ENCODE measurements at regions not wholly inside any gene's neighbourhood (a gene's known extent, or its start where the extent isn't known, plus 50 kb on each side); places are given as distances from the start of the nearest gene placed in this dataset.
"Not testable (repeated sequence)": the region's sequence is repeated elsewhere in the genome, so short reads cannot be mapped to it uniquely, and the experiment has no call there.

DNA sequence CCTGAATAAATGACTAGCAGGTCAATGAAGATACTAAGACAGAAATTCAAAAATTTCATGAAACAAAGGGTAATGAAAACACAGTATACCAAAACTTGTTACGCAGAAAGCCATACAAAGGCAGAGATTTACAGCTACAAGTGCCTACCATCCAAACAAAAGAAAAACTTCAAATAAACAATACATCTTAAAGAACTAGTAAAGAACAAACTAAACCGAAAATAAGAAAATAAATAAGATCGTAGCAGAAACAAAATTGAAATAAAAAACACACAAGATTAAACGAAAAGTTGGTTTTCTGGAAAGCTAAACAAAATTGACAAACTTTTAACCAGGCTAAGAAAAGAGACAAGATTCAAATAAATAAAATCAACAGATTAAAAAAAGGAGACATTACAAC is 51.5 kb downstream of the VPREB1 start:
- H3K36me3 ChIP-seq; DNase-seq; H3K27me3 ChIP-seq; FAIRE-seq; H3K4me1 ChIP-seq; H3K4me3 ChIP-seq; ATAC-seq; H3K9me3 ChIP-seq; H3K27ac ChIP-seq; intact Hi-C loops (cut with DNase I): not testable (repeated sequence)
- 71 to 74% methylated on average over 4 of the region's 4 CpGs for WGBS, 2 donors

- H3K4me1 ChIP-seq; H3K27me3 ChIP-seq; H3K36me3 ChIP-seq; H3K9me3 ChIP-seq; FAIRE-seq; intact Hi-C loops (cut with DNase I): not testable (repeated sequence)
- peak overlapping the region in 3 of 4 donors; percentile 53 to 63 (median 55) for H3K27ac ChIP-seq
- DNase-seq (peak in 1 of 6 donors; percentile 59), ATAC-seq (peak in 2 of 4 donors; percentile 17 to 36)
- H3K4me3 ChIP-seq: peak overlapping the region; percentile 64 to 89 (median 72)
- WGBS, 2 donors: 0 to 2% methylated on average over 16 to 28 of the region's 28 CpGs
Observed at GRCh38 chr22:22297159-22297793, 52.7 kb downstream of the VPREB1 start.

DNA sequence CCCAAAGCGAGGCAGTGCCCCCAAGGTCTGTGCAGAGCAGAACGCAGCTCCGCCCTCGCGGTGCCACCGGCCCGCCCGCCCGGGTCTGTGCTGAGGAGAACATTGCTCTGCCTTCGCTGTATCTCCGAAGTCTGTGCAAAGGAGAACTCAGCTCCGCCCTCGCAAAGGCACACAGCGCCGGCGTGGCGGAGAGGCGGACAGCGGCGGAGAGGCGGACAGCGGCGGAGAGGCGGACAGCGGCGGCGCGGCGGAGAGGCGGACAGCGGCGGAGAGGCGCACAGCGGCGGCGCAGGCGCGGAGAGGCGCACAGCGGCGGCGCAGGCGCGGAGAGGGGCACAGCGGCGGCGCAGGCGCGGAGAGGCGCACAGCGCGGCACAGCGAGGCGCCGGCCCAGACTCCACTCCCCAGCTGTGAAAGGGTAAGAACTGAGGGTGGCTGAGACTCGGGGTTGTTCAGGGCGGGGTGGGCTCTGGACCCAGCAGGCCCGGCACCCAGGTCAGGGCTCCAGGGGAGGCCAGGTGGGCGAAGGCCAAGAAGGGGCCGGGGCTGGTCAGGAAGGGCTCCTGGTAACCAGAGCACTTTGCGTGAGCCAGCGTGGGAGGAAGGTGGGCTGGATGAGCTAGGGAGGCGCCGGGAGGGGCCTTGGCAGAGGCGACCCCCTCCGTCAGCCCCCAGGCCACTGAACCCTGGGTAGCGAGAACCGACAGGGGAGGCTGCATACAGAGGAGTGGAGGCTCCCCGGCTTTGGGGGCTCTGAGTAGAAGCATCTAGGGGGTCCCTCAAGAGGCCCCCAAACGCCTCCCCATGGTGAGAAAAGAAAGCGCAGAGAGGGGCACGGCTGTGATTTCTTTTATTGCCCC is 53.4 kb downstream of the VPREB1 start:
- intact Hi-C loops (cut with DNase I); H3K9me3 ChIP-seq; H3K36me3 ChIP-seq; H3K4me1 ChIP-seq; FAIRE-seq; H3K27me3 ChIP-seq: not testable (repeated sequence)
- peak; percentile 47 to 89 (median 78) for DNase-seq
- WGBS, 2 donors: 1 to 3% methylated on average over 45 to 72 of the region's 72 CpGs
- Histone ChIP-seq H3K4me3 (peak overlapping the region; percentile 64 to 89 (median 72)), H3K27ac (peak overlapping the region; percentile 48 to 63 (median 54))
- peak; percentile 99 to 100 (median 100) for ATAC-seq

DNA sequence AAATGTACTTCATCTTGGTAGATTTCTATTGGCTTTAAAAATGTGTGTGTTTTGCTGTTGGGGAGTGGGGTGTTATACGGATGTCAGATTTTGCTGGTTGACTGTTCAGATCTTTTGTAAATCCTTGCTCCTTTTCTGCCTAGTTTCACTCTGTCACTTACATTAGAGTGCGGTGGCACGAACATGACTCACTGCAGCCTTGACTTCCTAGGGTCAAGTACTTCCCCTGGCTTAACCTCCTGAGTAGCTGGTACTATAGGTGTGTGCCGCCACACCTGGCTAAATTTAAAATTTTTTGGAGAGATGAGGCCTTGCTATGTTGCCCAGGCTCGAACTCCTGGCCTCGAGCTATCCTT is 54.0 kb downstream of the VPREB1 start:
- Histone ChIP-seq H3K4me3 (peak overlapping the region; percentile 64 to 89 (median 72)), H3K27ac (peak overlapping the region in 2 of 4 donors; percentile 48 to 63)
- H3K36me3 ChIP-seq; H3K27me3 ChIP-seq; H3K4me1 ChIP-seq; FAIRE-seq; H3K9me3 ChIP-seq; intact Hi-C loops (cut with DNase I); DNase-seq: not testable (repeated sequence)
- peak in 1 of 4 donors; percentile 35 for ATAC-seq
- 0 to 14% methylated on average over 2 to 6 of the region's 6 CpGs for WGBS, 2 donors

GRCh38 chr22:22300511-22300910 is 55.9 kb downstream of the VPREB1 start:
- H3K4me3 ChIP-seq; H3K27me3 ChIP-seq; H3K27ac ChIP-seq; H3K4me1 ChIP-seq; H3K36me3 ChIP-seq; ATAC-seq; FAIRE-seq; DNase-seq; intact Hi-C loops (cut with DNase I); H3K9me3 ChIP-seq: not testable (repeated sequence)
- 94% methylated on average over 5 of the region's 5 CpGs for WGBS, 2 donors

DNA sequence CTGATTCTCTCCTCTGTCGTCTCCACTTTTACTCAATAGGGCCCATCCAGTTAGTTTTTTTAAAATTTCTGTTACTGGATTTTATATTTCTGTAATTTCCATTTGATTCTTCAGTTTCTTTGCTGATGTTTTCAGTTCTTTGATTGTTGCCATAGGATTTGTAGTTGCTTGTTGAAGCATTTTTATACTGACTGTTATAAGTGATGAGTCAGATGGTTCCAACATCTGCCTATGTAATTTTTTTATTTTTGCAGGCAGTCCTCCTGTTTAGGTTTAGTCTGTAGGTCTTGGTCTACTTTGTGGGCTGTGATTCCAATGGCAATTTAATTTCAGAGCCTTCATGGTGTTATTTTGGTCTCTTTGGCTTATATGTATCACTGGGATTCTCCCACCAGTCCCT is 56.4 kb downstream of the VPREB1 start:
- intact Hi-C loops (cut with DNase I); H3K27ac ChIP-seq; H3K4me1 ChIP-seq; H3K4me3 ChIP-seq; H3K9me3 ChIP-seq; DNase-seq; H3K36me3 ChIP-seq; FAIRE-seq; H3K27me3 ChIP-seq; ATAC-seq: not testable (repeated sequence)
- WGBS, 2 donors: 96 to 98% methylated on average over 1 of the region's 1 CpG

- Histone ChIP-seq H3K36me3 (peaks cover 0 to 15% (median 0%) of the 10 kb centered on the region in 3 donors), H3K4me3 (no peak overlapping the region)
- TF ChIP-seq CTCF (IDR thresholded peaks at IDR 0.05): no peak
Observed at GRCh38 chr22:22316589-22316988, 72.0 kb downstream of the VPREB1 start.

More at GRCh38 chr22:22316589-22316988, 72.0 kb downstream of the VPREB1 start:
- Histone ChIP-seq H3K27me3 (no peaks in the 10 kb centered on the region), H3K4me1 (no peaks in the 10 kb centered on the region), H3K27ac (no peak overlapping the region), H3K9me3 (no peaks in the 10 kb centered on the region)
- WGBS, 2 donors: 97 to 100% methylated on average over 2 of the region's 2 CpGs
- DNase-seq (no peak), FAIRE-seq (no peak), ATAC-seq (no peak)
- intact Hi-C loops (cut with DNase I): no loop called here
